ENCODE measurements at regions not wholly inside any gene's neighbourhood (a gene's known extent, or its start where the extent isn't known, plus 50 kb on each side); places are given as distances from the start of the nearest gene placed in this dataset.

DNA sequence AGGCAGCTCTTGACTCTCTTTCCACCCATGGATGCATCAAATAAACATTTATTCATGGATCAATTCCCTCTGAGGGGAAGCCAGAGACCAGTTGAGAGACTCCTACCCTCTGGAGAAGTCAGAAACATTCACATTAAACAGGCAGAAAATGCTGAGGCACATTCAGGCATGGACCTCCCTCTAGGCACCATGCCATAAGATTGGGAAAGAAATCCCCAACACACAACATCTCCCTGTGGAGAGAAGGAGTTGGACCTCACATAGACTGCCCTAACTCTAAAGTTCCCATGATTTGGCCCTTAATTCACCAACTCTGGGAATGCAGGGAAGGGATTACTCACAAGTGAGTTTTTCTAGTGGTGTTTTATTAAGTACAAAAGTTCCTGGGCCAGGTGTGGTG is 415.3 kb upstream of the C1orf87 start:
- no peaks in the 10 kb centered on the region for H3K27me3 ChIP-seq (ENCODE audit: control insufficient read depth, insufficient read depth, low read length)
- no peak overlapping the region for H3K4me3 ChIP-seq (ENCODE audit: low read depth, low read length)
- TF ChIP-seq, protein P1, sequence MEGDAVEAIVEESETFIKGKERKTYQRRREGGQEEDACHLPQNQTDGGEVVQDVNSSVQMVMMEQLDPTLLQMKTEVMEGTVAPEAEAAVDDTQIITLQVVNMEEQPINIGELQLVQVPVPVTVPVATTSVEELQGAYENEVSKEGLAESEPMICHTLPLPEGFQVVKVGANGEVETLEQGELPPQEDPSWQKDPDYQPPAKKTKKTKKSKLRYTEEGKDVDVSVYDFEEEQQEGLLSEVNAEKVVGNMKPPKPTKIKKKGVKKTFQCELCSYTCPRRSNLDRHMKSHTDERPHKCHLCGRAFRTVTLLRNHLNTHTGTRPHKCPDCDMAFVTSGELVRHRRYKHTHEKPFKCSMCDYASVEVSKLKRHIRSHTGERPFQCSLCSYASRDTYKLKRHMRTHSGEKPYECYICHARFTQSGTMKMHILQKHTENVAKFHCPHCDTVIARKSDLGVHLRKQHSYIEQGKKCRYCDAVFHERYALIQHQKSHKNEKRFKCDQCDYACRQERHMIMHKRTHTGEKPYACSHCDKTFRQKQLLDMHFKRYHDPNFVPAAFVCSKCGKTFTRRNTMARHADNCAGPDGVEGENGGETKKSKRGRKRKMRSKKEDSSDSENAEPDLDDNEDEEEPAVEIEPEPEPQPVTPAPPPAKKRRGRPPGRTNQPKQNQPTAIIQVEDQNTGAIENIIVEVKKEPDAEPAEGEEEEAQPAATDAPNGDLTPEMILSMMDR (IDR thresholded peaks at IDR 0.05; ENCODE audit: insufficient read depth, low read depth, low read length): no peak
- ChIA-PET POLR2A (no interaction called here), CTCF (no interaction called here)
- no peaks in the 10 kb centered on the region for H3K36me3 ChIP-seq (ENCODE audit: control insufficient read depth, insufficient read depth, low read length)
- DNase-seq (ENCODE audit: low read depth): no peak

DNA sequence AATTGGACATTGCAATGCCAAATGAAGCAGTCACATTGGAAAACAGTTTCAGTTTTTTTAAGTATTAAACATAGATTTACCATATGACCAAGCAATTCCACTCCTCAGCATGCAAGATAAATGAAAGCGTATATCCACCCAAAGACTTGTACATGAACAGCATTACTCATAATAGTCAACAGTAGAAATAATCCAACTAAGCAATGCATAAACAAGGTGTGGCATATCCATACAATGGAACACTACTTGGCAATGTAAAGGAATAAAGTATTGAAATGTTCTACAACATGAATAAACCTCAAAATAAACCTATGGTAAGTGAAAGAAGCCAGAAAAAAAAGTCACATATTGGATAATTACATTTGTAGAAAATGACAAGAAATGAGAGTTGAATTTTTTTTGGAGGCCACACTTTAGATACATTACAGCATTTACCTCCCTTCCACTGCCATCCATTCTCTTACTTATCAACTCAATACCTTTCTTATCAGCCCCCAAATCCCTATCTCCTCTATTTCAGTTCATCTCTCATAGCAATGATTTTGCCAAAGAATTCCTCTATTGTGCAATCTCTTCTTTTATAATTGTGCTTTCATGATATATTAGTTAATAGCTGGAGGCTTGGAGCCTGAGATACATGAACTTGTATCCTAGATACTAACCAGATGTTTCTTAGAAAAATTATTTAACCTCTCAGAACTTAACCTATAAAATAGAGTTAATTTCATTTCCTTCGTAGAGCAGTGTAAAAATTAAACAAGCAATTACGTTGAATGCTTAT is 414.2 kb upstream of the C1orf87 start:
- CTCF ChIA-PET: interaction anchor here (0.6 kb wide), 1 partner anchor 142 kb away, joined by 3 read pairs; no protein-coding TSS in a partner anchor
- no peak for DNase-seq (ENCODE audit: low read depth)
- no peaks in the 10 kb centered on the region for H3K36me3 ChIP-seq (ENCODE audit: control insufficient read depth, insufficient read depth, low read length)
- TF ChIP-seq, protein P1 (IDR thresholded peaks at IDR 0.05; ENCODE audit: insufficient read depth, low read depth, low read length): no peak
- H3K4me3 ChIP-seq (ENCODE audit: low read depth, low read length): no peak overlapping the region
- POLR2A ChIA-PET: no interaction called here
- no peaks in the 10 kb centered on the region for H3K27me3 ChIP-seq (ENCODE audit: control insufficient read depth, insufficient read depth, low read length)

GRCh38 chr1:60483509-60483908 is 409.9 kb upstream of the C1orf87 start:
- H3K36me3 ChIP-seq (ENCODE audit: control insufficient read depth, insufficient read depth, low read length): no peaks in the 10 kb centered on the region
- ChIA-PET CTCF (interaction anchor here (0.9 kb wide), 1 partner anchor 13 kb away, joined by 3 read pairs; no protein-coding TSS in a partner anchor), POLR2A (no interaction called here)
- TF ChIP-seq, protein P1 (IDR thresholded peaks at IDR 0.05; ENCODE audit: insufficient read depth, low read depth, low read length): no peak
- H3K27me3 ChIP-seq (ENCODE audit: control insufficient read depth, insufficient read depth, low read length): no peaks in the 10 kb centered on the region
- no peak overlapping the region for H3K4me3 ChIP-seq (ENCODE audit: low read depth, low read length)
- no peak for DNase-seq (ENCODE audit: low read depth)

DNA sequence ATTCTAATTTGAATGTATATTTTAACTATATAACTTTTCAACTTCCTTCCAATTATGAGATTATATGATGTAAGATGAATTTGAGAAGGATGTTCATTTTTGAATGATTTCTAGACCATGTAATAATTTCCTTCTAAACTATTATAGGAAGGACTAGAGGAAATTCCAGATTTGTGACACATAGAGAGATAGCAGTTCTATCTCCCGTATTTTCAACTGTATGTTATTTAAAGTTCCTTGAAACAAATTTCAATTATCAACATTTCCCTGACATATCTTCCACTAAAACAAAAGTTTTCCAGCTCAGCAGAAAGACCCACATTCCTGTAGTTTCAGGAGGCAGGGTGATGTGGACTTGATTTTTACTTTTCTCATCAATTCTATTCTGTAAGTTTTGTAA is 396.7 kb upstream of the C1orf87 start:
- ChIA-PET POLR2A (no interaction called here), CTCF (no interaction called here)
- DNase-seq (ENCODE audit: low read depth): no peak
- TF ChIP-seq, protein P1 (IDR thresholded peaks at IDR 0.05; ENCODE audit: insufficient read depth, low read depth, low read length): no peak
- Histone ChIP-seq H3K4me3 (ENCODE audit: low read depth, low read length) (no peak overlapping the region), H3K36me3 (ENCODE audit: control insufficient read depth, insufficient read depth, low read length) (no peaks in the 10 kb centered on the region), H3K27me3 (ENCODE audit: control insufficient read depth, insufficient read depth, low read length) (no peaks in the 10 kb centered on the region)

GRCh38 chr1:60463786-60464185 is 390.2 kb upstream of the C1orf87 start:
- TF ChIP-seq, protein P1 (IDR thresholded peaks at IDR 0.05; ENCODE audit: insufficient read depth, low read depth, low read length): no peak
- H3K4me3 ChIP-seq (ENCODE audit: low read depth, low read length): no peak overlapping the region
- ChIA-PET POLR2A (interaction anchor here (1.1 kb wide), 1 partner anchor 334 kb away, joined by 7 read pairs; no protein-coding TSS in a partner anchor), CTCF (no interaction called here)
- no peaks in the 10 kb centered on the region for H3K27me3 ChIP-seq (ENCODE audit: control insufficient read depth, insufficient read depth, low read length)
- no peaks in the 10 kb centered on the region for H3K36me3 ChIP-seq (ENCODE audit: control insufficient read depth, insufficient read depth, low read length)
- DNase-seq (ENCODE audit: low read depth): no peak
